ENCODE measurements at regions not wholly inside any gene's neighbourhood (a gene's known extent, or its start where the extent isn't known, plus 50 kb on each side); places are given as distances from the start of the nearest gene placed in this dataset.
"Not testable (repeated sequence)": the region's sequence is repeated elsewhere in the genome, so short reads cannot be mapped to it uniquely, and the experiment has no call there.

DNA sequence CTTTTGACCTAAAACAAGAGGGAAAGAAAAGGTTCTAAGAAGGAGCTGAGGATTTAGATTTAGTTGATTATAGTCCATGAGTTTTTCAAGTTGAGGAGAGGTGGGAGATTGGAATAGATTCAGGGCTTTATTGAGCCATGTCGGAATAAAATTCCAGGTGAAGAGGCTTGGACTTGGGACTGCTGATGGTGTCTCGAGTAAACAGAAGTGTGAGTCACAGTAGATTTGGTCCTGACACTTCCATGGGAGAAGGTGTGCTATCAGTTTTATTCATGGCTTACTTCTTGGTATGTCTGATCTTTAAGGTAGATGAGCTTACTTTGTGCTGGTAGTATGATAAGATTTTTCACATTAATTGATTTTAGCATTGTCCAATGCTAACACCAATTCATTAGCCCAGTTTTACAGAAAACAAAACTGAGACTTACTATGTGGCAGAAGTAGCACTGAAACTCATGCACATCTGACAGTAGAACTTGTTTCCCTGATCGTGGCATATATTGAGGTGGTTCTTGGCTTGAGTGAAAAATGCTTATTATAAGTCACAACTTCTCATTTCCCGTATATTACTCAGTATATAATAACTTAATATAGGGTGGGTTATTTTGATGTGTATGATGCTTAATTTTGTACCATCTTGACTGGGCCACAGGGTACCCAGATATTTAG is 172.4 kb upstream of the IGF1 start:
- no peak for DNase-seq (ENCODE audit: low spot score in 2 of 2)
- H3K4me3 ChIP-seq (ENCODE audit: low read depth, poor library complexity, severe bottlenecking) = no peak overlapping the region
- TF ChIP-seq POLR2A (IDR thresholded peaks at IDR 0.05) = no peak
- TF ChIP-seq, protein P1, sequence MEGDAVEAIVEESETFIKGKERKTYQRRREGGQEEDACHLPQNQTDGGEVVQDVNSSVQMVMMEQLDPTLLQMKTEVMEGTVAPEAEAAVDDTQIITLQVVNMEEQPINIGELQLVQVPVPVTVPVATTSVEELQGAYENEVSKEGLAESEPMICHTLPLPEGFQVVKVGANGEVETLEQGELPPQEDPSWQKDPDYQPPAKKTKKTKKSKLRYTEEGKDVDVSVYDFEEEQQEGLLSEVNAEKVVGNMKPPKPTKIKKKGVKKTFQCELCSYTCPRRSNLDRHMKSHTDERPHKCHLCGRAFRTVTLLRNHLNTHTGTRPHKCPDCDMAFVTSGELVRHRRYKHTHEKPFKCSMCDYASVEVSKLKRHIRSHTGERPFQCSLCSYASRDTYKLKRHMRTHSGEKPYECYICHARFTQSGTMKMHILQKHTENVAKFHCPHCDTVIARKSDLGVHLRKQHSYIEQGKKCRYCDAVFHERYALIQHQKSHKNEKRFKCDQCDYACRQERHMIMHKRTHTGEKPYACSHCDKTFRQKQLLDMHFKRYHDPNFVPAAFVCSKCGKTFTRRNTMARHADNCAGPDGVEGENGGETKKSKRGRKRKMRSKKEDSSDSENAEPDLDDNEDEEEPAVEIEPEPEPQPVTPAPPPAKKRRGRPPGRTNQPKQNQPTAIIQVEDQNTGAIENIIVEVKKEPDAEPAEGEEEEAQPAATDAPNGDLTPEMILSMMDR (IDR thresholded peaks at IDR 0.05) = no peak
- intact Hi-C loops (cut with DNase I; ENCODE audit: low total_unique reads) = no loop called here
- WGBS, 2 donors = 85 to 88% methylated on average over 4 of the region's 4 CpGs

DNA sequence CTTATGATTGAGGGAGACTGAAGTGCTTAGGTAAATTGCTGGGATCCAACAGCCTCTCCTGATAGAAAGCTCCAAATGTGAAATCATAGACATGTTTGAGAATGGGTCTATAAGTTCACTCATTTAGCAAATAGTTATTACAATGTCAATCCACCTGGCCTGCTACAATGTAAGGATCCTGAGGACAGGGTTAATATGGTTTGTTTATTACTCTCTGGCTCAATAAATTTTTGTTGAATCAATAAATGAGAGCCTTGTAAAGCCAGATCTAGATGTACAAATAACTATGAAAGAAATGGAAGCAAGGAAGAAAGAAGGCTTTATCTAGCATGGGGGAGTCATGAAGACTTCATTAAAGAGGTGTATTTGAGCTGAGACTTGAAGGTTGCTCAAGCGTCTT is 165.6 kb upstream of the IGF1 start:
- WGBS, 2 donors = 77 to 82% methylated on average over 1 of the region's 1 CpG
- intact Hi-C loops (cut with DNase I; ENCODE audit: low total_unique reads) = no loop called here
- TF ChIP-seq POLR2A (IDR thresholded peaks at IDR 0.05) = no peak
- TF ChIP-seq, protein P1 (IDR thresholded peaks at IDR 0.05) = no peak
- no peak for DNase-seq (ENCODE audit: low spot score in 2 of 2)
- H3K4me3 ChIP-seq (ENCODE audit: low read depth, poor library complexity, severe bottlenecking) = no peak overlapping the region

DNA sequence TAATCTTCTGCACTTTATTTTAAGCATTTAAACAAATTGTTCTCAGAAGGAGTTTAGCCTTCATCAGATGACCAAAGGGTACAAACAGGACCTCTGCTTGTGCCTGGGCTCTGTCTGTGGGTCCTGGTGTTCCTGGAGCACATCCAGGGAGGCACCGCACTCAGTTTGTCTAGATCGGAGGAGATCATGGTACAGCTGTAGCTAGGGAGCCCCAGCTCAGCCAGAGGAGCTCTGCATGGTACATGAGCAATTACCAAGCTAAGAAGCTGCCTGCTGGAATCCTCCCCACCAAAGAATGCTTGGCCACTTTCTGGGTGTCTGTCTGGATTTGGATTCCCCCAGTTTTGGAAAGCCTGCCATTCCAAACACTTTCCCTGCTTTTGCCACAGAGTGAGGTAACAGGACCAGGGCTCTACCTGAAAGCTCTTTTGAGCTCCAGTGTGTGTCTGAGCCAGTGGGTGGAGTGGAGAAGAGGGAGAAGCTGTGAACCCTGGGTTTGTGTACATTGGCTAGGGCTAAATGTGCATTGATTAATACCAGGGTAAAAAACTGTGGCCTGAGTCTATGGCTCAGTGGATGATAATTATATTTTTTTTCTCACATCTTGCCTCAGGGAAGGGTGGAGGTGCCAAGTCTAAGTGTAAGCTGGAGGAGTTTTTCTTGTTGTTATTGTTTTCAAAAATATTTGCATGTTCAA is 163.7 kb upstream of the IGF1 start:
- no peak for DNase-seq (ENCODE audit: low spot score in 2 of 2)
- no peak for TF ChIP-seq POLR2A (IDR thresholded peaks at IDR 0.05)
- TF ChIP-seq, protein P1 (IDR thresholded peaks at IDR 0.05) = no peak
- 78 to 92% methylated on average over 2 of the region's 2 CpGs for WGBS, 2 donors
- no peak overlapping the region for H3K4me3 ChIP-seq (ENCODE audit: low read depth, poor library complexity, severe bottlenecking)
- intact Hi-C loops (cut with DNase I; ENCODE audit: low total_unique reads) = no loop called here

DNA sequence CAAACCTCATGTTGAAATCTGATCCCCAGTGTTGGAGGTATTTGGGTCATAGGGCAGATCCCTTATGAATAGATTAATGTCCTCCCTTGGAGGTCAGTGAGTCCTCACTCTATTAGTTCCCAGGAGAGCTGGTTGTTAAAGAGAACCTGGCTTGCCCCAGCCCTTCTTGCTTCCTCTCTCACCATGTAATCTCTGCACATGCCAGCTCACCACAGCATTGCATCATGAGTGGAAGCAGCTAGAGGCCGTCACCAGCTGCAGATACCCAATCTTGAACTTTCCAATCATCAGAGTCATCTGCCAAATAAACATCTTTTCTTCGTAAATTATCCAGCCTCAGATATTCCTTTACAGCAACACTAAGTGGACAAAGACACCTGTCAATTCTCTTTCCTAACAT is 161.8 kb upstream of the IGF1 start:
- DNase-seq (ENCODE audit: low spot score in 2 of 2) = no peak
- TF ChIP-seq POLR2A (IDR thresholded peaks at IDR 0.05) = no peak
- TF ChIP-seq, protein P1 (IDR thresholded peaks at IDR 0.05) = no peak
- 58 to 75% methylated on average over 2 of the region's 2 CpGs for WGBS, 2 donors
- intact Hi-C loops (cut with DNase I; ENCODE audit: low total_unique reads) = no loop called here
- no peak overlapping the region for H3K4me3 ChIP-seq (ENCODE audit: low read depth, poor library complexity, severe bottlenecking)

DNA sequence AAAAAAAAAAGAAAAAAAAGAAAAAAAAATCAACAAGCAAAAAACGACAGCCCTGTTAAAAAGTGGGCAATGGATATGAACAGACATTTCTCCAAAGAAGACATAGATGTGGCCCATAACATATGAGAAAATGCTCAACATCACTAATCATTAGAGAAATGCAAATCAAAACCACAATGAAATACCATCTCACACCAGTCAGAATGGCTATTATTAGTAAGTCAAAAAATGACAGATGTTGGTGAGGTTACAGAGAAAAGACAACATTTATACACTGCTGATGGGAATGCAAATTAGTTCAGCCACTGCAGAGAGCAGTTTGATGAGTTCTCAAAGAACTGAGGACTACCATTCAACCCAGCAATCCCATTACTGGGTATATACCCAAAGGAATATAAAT is 160.3 kb upstream of the IGF1 start:
- DNase-seq (ENCODE audit: low spot score in 2 of 2); H3K4me3 ChIP-seq (ENCODE audit: low read depth, poor library complexity, severe bottlenecking); intact Hi-C loops (cut with DNase I; ENCODE audit: low total_unique reads): not testable (repeated sequence)
- 78 to 89% methylated on average over 1 of the region's 1 CpG for WGBS, 2 donors

DNA sequence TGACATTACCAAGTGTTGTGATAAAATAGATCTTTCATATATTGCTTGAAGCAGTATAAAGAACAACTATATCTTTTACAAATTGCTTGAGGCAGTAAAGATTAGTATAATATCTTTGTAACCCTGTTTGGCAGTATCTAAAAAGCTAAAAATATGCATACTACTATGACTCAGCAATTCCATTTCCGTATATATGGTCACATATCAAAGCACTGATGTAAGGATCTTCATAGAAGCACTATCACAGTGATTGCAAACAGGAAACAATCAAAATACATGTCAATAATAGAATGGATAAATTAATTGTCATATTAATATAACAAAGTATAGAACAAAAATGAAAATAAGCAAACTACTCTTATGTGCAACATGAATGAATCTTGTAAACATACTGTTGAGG is 158.4 kb upstream of the IGF1 start:
- no peak for DNase-seq (ENCODE audit: low spot score in 2 of 2)
- intact Hi-C loops (cut with DNase I; ENCODE audit: low total_unique reads) = no loop called here
- 29 to 36% methylated on average over 1 of the region's 1 CpG for WGBS, 2 donors
- TF ChIP-seq POLR2A (IDR thresholded peaks at IDR 0.05) = no peak
- TF ChIP-seq, protein P1 (IDR thresholded peaks at IDR 0.05) = no peak
- H3K4me3 ChIP-seq (ENCODE audit: low read depth, poor library complexity, severe bottlenecking) = no peak overlapping the region

Measured in lower leg skin (tissue), 4 donors.